NB4 (cell line): ENCODE measurements at regions not wholly inside any gene's neighbourhood (a gene's known extent, or its start where the extent isn't known, plus 50 kb on each side); places are given as distances from the start of the nearest gene placed in this dataset.

Experiments
- DNase-seq: peaks from one replicate; pipeline ENCODE4 v3.0.0; 2010; ENCODE audit warnings: low read depth
- H3K4me3 ChIP-seq: one replicate; pipeline ENCODE4 v1.5.1; 2011; ENCODE audit warnings: mild to moderate bottlenecking, low read depth, low read length, moderate library complexity
- CTCF ChIP-seq: IDR thresholded peaks from one replicate; pipeline ENCODE4 v1.5.1; 2012; ENCODE audit warnings: low read depth, low read length
- MAX ChIP-seq: IDR thresholded peaks from 2 replicates; pipeline ENCODE4 v1.6.1; 2011; ENCODE audit warnings: low read depth, low read length
- MYC ChIP-seq: IDR thresholded peaks from 2 replicates; pipeline ENCODE4 v1.6.1; 2011; ENCODE audit warnings: low read depth, low read length
- POLR2A ChIP-seq: IDR thresholded peaks from 2 replicates; pipeline ENCODE4 v1.6.1; 2011; ENCODE audit warnings: mild to moderate bottlenecking; ENCODE audit not compliant: insufficient read length; ENCODE audit errors: extremely low read depth

- no peak overlapping the region for H3K4me3 ChIP-seq
- TF ChIP-seq POLR2A (no peak), MYC (no peak), CTCF (no peak), MAX (no peak)
- no peak for DNase-seq
These were observed 117.2 kb downstream of the C7orf25 start for GRCh38 chr7:42794673-42795072.

- no peak for TF ChIP-seq CTCF
- TF ChIP-seq MAX: no peak
- no peak for TF ChIP-seq POLR2A
- no peak overlapping the region for H3K4me3 ChIP-seq
- no peak for DNase-seq
These were observed 119.0 kb downstream of the C7orf25 start for GRCh38 chr7:42792841-42793240.

- H3K4me3 ChIP-seq: no peak overlapping the region
- no peak for DNase-seq
- TF ChIP-seq MYC: no peak
- no peak for TF ChIP-seq POLR2A
- TF ChIP-seq MAX: no peak
- TF ChIP-seq CTCF: no peak
These were observed 121.7 kb downstream of the C7orf25 start for GRCh38 chr7:42790196-42790595.

GRCh38 chr7:42774436-42774835, 137.4 kb downstream of the C7orf25 start:
- no peak for DNase-seq
- no peak for TF ChIP-seq MAX
- no peak for TF ChIP-seq MYC
- no peak for TF ChIP-seq CTCF
- no peak for TF ChIP-seq POLR2A
- H3K4me3 ChIP-seq: no peak overlapping the region

- no peak overlapping the region for H3K4me3 ChIP-seq
- TF ChIP-seq CTCF: no peak
- TF ChIP-seq POLR2A: no peak
- no peak for TF ChIP-seq MYC
- no peak for TF ChIP-seq MAX
- no peak for DNase-seq
These were observed 141.8 kb downstream of the C7orf25 start for GRCh38 chr7:42770114-42770513.

- peak; percentile 9 for DNase-seq
- TF ChIP-seq CTCF (no peak), MAX (peak; percentile 41)
- H3K4me3 ChIP-seq: no peak overlapping the region
These were observed 143.8 kb downstream of the C7orf25 start for GRCh38 chr7:42768045-42768444.
